Spleen (tissue), 3 donors: ENCODE measurements at regions not wholly inside any gene's neighbourhood (a gene's known extent, or its start where the extent isn't known, plus 50 kb on each side); places are given as distances from the start of the nearest gene placed in this dataset.

Source experiments
- POLR2A ChIP-seq, 3 donors: fragments of 450-650 bp; IDR thresholded peaks; one replicate each; pipeline ENCODE4 v1.5.1; 2017; ENCODE audit warnings: antibody characterized with exemption in 3 of 3, mild to moderate bottlenecking in 1 of 3
- POLR2AphosphoS5 ChIP-seq, 3 donors: sonication (generic); formaldehyde crosslinking; IDR thresholded peaks; one replicate each; pipeline ENCODE4 v1.5.1; 2017; ENCODE audit warnings: antibody characterized with exemption in 3 of 3

- no peak for TF ChIP-seq POLR2A (IDR thresholded peaks at IDR 0.05)
- no peak for TF ChIP-seq POLR2AphosphoS5 (IDR thresholded peaks at IDR 0.05)
Measured at GRCh38 chr16:86363836-86364618, 146.3 kb upstream of the FOXF1 start.
